A549 (cell line): ENCODE measurements at regions not wholly inside any gene's neighbourhood (a gene's known extent, or its start where the extent isn't known, plus 50 kb on each side); places are given as distances from the start of the nearest gene placed in this dataset.

Experiments
- ATAC-seq, 2 experiments: fragments of 200-7000 bp in 1 of 2; fragments of >200 bp in 1 of 2; cut with Nextera tagmentation in 1 of 2; cut with Tn5 transposase in 1 of 2; 3 replicates each; pipeline versions ENCODE4 v1.8.0 to v1.9.1; 2018 to 2020; ENCODE audit warnings: mild to moderate bottlenecking in 1 of 2, moderate library complexity in 1 of 2
- CTCF ChIA-PET: fragments of 300-600 bp; sonication (Branson Sonifier 250); formaldehyde crosslinking; extraction: SDS; loops from one replicate; lab custom pipeline; 2021; ENCODE audit warnings: antibody characterized with exemption, inconsistent platforms; lab: Yijun Ruan, JAX
- POLR2A ChIA-PET: fragments of 350-600 bp; formaldehyde crosslinking; extraction: SDS; loops from one replicate; lab custom pipeline; 2021; ENCODE audit warnings: antibody characterized with exemption, inconsistent platforms; lab: Yijun Ruan, JAX
- DNase-seq, 2 experiments: peaks; one replicate each; pipeline versions ENCODE4 v3.0.0 to v3.0.0-alpha.2; 2011 to 2016; ENCODE audit warnings: low read depth in 1 of 2, low spot score in 1 of 2
- FAIRE-seq: peaks from 2 replicates; lab custom pipeline; 2011; peaks lifted over from hg19 to GRCh38; lab: Jason Lieb, UNC
- H3K27ac ChIP-seq, 2 experiments: fragments of >200 bp; sonication (Bioruptor Twin); formaldehyde crosslinking; 3 replicates each; pipeline ENCODE4 v1.5.1; 2016 to 2017
- H3K4me1 ChIP-seq: fragments of >200 bp; sonication (Bioruptor Twin); formaldehyde crosslinking; 3 replicates; pipeline ENCODE4 v1.6.1; 2016
- H3K4me2 ChIP-seq: fragments of >200 bp; sonication (Bioruptor Twin); formaldehyde crosslinking; 3 replicates; pipeline ENCODE4 v1.6.1; 2016
- H3K4me3 ChIP-seq: fragments of >200 bp; sonication (Bioruptor Twin); formaldehyde crosslinking; 3 replicates; pipeline ENCODE4 v1.5.1; 2016
- H3K9me3 ChIP-seq: fragments of >200 bp; sonication (Bioruptor Twin); formaldehyde crosslinking; 3 replicates; pipeline ENCODE4 v1.6.1; 2016
- ATOH8 ChIP-seq: fragments of 250-450 bp; sonication (Bioruptor Pico); IDR thresholded peaks from 2 replicates; pipeline ENCODE4 v1.5.0; 2020; ENCODE audit warnings: low read depth, mild to moderate bottlenecking, moderate library complexity
- CBX2 ChIP-seq: fragments of 200-600 bp; sonication (generic); IDR thresholded peaks from 2 replicates; pipeline ENCODE4 v1.6.1; 2016; ENCODE audit warnings: low read depth, mild to moderate bottlenecking, borderline replicate concordance
- CEBPB ChIP-seq, 2 experiments: fragments of >200 bp in 1 of 2; sonication (Bioruptor Twin) in 1 of 2; formaldehyde crosslinking in 1 of 2; IDR thresholded peaks; 2 replicates each; pipeline ENCODE4 v1.6.1; 2012 to 2016
- EHF ChIP-seq: fragments of 250-450 bp; sonication (Bioruptor Pico); IDR thresholded peaks from 2 replicates; pipeline ENCODE4 v1.5.0; 2020; ENCODE audit warnings: mild to moderate bottlenecking
- ELK1 ChIP-seq: fragments of 150-350 bp; IDR thresholded peaks from 2 replicates; pipeline ENCODE4 v1.6.1; 2014; ENCODE audit warnings: low read depth, mild to moderate bottlenecking, low read length
- EP300 ChIP-seq, 2 experiments: fragments of >200 bp; sonication (Bioruptor Twin); formaldehyde crosslinking; IDR thresholded peaks; 2 replicates in 1 of 2; 3 replicates in 1 of 2; pipeline ENCODE4 v1.6.1; 2016 to 2017
- FOSB ChIP-seq: fragments of 250-450 bp; sonication (Bioruptor Pico); IDR thresholded peaks from 2 replicates; pipeline ENCODE4 v1.5.0; 2020; ENCODE audit warnings: mild to moderate bottlenecking, moderate library complexity
- FOXS1 ChIP-seq: fragments of 250-450 bp; sonication (Bioruptor Pico); IDR thresholded peaks from 2 replicates; pipeline ENCODE4 v1.5.0; 2020; ENCODE audit warnings: mild to moderate bottlenecking, moderate library complexity
- HDAC2 ChIP-seq: fragments of 200-600 bp; sonication (generic); IDR thresholded peaks from 2 replicates; pipeline ENCODE4 v1.6.1; 2016
- HES2 ChIP-seq: fragments of >200 bp; sonication (Bioruptor Twin); formaldehyde crosslinking; IDR thresholded peaks from 2 replicates; pipeline ENCODE4 v1.6.1; 2016
- HEYL ChIP-seq: fragments of 250-450 bp; sonication (Bioruptor Pico); IDR thresholded peaks from 2 replicates; pipeline ENCODE4 v1.8.0; 2021; ENCODE audit warnings: mild to moderate bottlenecking, moderate library complexity
- HOXB13 ChIP-seq: fragments of 250-450 bp; sonication (Bioruptor Pico); IDR thresholded peaks from 2 replicates; pipeline ENCODE4 v1.5.0; 2020; ENCODE audit warnings: low read depth, mild to moderate bottlenecking, moderate library complexity
- JUNB ChIP-seq: fragments of >200 bp; sonication (Bioruptor Twin); formaldehyde crosslinking; IDR thresholded peaks from 2 replicates; pipeline ENCODE4 v1.6.1; 2016
- KDM1A ChIP-seq: fragments of 200-600 bp; sonication (generic); IDR thresholded peaks from 2 replicates; pipeline ENCODE4 v1.6.1; 2016; ENCODE audit warnings: low read depth, mild to moderate bottlenecking
- MAFK ChIP-seq: fragments of 450-650 bp; IDR thresholded peaks from 2 replicates; pipeline ENCODE4 v1.6.1; 2014; ENCODE audit not compliant: partially characterized antibody
- NPAS2 ChIP-seq: fragments of 250-450 bp; sonication (Bioruptor Pico); IDR thresholded peaks from 2 replicates; pipeline ENCODE4 v1.8.0; 2022; ENCODE audit warnings: mild to moderate bottlenecking, moderate library complexity, borderline replicate concordance
- RAD21 ChIP-seq, 2 experiments: fragments of >200 bp in 1 of 2; sonication (Bioruptor Twin) in 1 of 2; formaldehyde crosslinking in 1 of 2; IDR thresholded peaks in 1 of 2; conservative IDR thresholded peaks in 1 of 2; 2 replicates in 1 of 2; 3 replicates in 1 of 2; pipeline ENCODE4 v1.6.1; 2012 to 2018; ENCODE audit warnings: inconsistent platforms in 1 of 2
- RCOR1 ChIP-seq: fragments of 150-350 bp; IDR thresholded peaks from 2 replicates; pipeline ENCODE4 v1.6.1; 2014; ENCODE audit warnings: antibody characterized with exemption, low read length, low read depth
- RFX5 ChIP-seq: fragments of 450-650 bp; IDR thresholded peaks from 2 replicates; pipeline ENCODE4 v1.7.1; 2014; ENCODE audit warnings: antibody characterized with exemption, mild to moderate bottlenecking, moderate library complexity
- RNF2 ChIP-seq: fragments of 200-600 bp; sonication (generic); IDR thresholded peaks from 2 replicates; pipeline ENCODE4 v1.6.1; 2016; ENCODE audit warnings: low read depth, mild to moderate bottlenecking, antibody characterized with exemption, moderate library complexity, borderline replicate concordance
- ZNF302 ChIP-seq: fragments of 250-450 bp; sonication (Bioruptor Pico); IDR thresholded peaks from 2 replicates; pipeline ENCODE4 v1.9.0; 2021; ENCODE audit warnings: inconsistent platforms, mild to moderate bottlenecking, moderate library complexity
- WGBS: methylation state at CpG from one replicate; pipeline ENCODE4 v1.1.6; 2017; ENCODE audit errors: missing lambda C conversion rate; 5-methylcytosine and 5-hydroxymethylcytosine counted together
- TF ChIP-seq, protein P1 (sequence below): fragments of >200 bp; sonication (Bioruptor Twin); formaldehyde crosslinking; IDR thresholded peaks from 3 replicates; pipeline ENCODE4 v1.5.1; 2016
- TF ChIP-seq, protein P2 (sequence below): fragments of 250-450 bp; sonication (Bioruptor Pico); IDR thresholded peaks from 2 replicates; pipeline ENCODE4 v1.5.0; 2021; ENCODE audit warnings: mild to moderate bottlenecking, moderate library complexity, borderline replicate concordance

DNA sequence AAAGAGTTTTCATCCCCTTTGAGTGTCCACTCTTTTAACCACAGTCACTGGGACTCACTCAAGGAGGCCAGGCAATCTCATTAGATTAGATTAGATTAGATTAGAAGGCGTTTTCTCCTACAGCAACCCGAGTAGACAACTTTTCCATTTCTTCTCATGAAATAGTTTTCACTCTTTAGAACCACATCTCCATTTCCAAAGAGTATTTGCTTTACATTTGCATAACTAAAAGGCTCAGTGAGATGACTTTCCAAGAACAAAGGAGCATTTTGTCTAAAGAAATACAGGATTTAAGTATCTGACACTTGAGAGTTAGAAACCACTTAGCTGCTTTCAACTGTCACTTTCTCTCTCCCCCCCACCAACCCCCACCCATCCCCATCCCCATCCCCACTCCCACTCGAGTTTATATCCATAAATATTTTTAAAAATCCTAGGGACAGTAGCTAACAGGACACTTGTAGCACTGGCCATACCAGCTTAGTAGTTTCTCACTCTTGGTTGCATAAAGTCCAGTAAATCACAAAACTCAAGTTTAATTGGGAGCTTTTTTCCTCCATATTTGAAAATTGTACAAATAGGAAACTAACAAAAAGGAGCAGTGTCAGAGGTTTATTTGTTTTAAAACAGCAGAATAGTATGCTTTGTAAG is 2202.9 kb upstream of the WWC1 start:
- no peak for DNase-seq
- Histone ChIP-seq H3K4me2 (no peak overlapping the region), H3K4me1 (no peaks in the 10 kb centered on the region), H3K9me3 (no peaks in the 10 kb centered on the region), H3K27ac (no peak overlapping the region), H3K4me3 (no peak overlapping the region)
- WGBS: under 1% methylated on average over 3 of the region's 3 CpGs
- CTCF ChIA-PET: interaction anchor here (0.6 kb wide), 1 partner anchor 13 kb away, joined by 3 read pairs; no protein-coding TSS in a partner anchor
- FAIRE-seq: no peak
- no peak for TF ChIP-seq EHF (CRISPR knock-in tag)
- TF ChIP-seq, protein P1, sequence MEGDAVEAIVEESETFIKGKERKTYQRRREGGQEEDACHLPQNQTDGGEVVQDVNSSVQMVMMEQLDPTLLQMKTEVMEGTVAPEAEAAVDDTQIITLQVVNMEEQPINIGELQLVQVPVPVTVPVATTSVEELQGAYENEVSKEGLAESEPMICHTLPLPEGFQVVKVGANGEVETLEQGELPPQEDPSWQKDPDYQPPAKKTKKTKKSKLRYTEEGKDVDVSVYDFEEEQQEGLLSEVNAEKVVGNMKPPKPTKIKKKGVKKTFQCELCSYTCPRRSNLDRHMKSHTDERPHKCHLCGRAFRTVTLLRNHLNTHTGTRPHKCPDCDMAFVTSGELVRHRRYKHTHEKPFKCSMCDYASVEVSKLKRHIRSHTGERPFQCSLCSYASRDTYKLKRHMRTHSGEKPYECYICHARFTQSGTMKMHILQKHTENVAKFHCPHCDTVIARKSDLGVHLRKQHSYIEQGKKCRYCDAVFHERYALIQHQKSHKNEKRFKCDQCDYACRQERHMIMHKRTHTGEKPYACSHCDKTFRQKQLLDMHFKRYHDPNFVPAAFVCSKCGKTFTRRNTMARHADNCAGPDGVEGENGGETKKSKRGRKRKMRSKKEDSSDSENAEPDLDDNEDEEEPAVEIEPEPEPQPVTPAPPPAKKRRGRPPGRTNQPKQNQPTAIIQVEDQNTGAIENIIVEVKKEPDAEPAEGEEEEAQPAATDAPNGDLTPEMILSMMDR: no peak
- no peak for TF ChIP-seq CBX2
- TF ChIP-seq CEBPB (IDR thresholded peaks at IDR 0.05): no peak
- no peak for TF ChIP-seq EP300 (IDR thresholded peaks at IDR 0.05)
- TF ChIP-seq, protein P2, sequence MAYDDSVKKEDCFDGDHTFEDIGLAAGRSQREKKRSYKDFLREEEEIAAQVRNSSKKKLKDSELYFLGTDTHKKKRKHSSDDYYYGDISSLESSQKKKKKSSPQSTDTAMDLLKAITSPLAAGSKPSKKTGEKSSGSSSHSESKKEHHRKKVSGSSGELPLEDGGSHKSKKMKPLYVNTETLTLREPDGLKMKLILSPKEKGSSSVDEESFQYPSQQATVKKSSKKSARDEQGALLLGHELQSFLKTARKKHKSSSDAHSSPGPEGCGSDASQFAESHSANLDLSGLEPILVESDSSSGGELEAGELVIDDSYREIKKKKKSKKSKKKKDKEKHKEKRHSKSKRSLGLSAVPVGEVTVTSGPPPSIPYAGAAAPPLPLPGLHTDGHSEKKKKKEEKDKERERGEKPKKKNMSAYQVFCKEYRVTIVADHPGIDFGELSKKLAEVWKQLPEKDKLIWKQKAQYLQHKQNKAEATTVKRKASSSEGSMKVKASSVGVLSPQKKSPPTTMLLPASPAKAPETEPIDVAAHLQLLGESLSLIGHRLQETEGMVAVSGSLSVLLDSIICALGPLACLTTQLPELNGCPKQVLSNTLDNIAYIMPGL (CRISPR knock-in tag): no peak
- TF ChIP-seq KDM1A: no peak
- TF ChIP-seq FOSB (CRISPR knock-in tag): no peak
- TF ChIP-seq RNF2: no peak
- no peak for TF ChIP-seq MAFK
- no peak for TF ChIP-seq HEYL (CRISPR knock-in tag)
- TF ChIP-seq JUNB: no peak
- no peak for TF ChIP-seq RCOR1
- no peak for TF ChIP-seq NPAS2 (CRISPR knock-in tag)
- no peak for TF ChIP-seq ATOH8 (CRISPR knock-in tag)
- TF ChIP-seq ZNF302 (CRISPR knock-in tag): no peak
- TF ChIP-seq ELK1: no peak
- no peak for TF ChIP-seq FOXS1 (CRISPR knock-in tag)
- TF ChIP-seq HOXB13: no peak
- no peak for TF ChIP-seq HES2
- no peak for ATAC-seq
- POLR2A ChIA-PET: no interaction called here

GRCh38 chr5:166091931-166092330 is 2199.5 kb upstream of the WWC1 start:
- Histone ChIP-seq H3K9me3 (no peaks in the 10 kb centered on the region; the same call in 2 of the 3 replicates), H3K4me1 (no peaks in the 10 kb centered on the region), H3K27ac (no peak overlapping the region), H3K4me3 (no peak overlapping the region), H3K4me2 (no peak overlapping the region)
- 89% methylated on average over 1 of the region's 1 CpG for WGBS
- DNase-seq: no peak
- ATAC-seq: no peak
- FAIRE-seq: no peak
- ChIA-PET POLR2A (no interaction called here), CTCF (interaction anchor here (0.6 kb wide), 1 partner anchor 462 kb away, joined by 3 read pairs; no protein-coding TSS in a partner anchor)
- TF ChIP-seq RAD21 (conservative IDR thresholded peaks at IDR 0.05 in 1 of 2, IDR thresholded peaks at IDR 0.05 in 1 of 2): no peak
- TF ChIP-seq HOXB13: no peak
- TF ChIP-seq, protein P1: no peak
- TF ChIP-seq HDAC2: no peak
- no peak for TF ChIP-seq RFX5
